ENCODE measurements at regions not wholly inside any gene's neighbourhood (a gene's known extent, or its start where the extent isn't known, plus 50 kb on each side); places are given as distances from the start of the nearest gene placed in this dataset.

- TF ChIP-seq MXD1 (CRISPR knock-in tag; IDR thresholded peaks at IDR 0.05) (no peak), ZNF280D (CRISPR knock-in tag; IDR thresholded peaks at IDR 0.05) (no peak), ZIK1 (CRISPR knock-in tag; IDR thresholded peaks at IDR 0.05; ENCODE audit: borderline replicate concordance, low read depth) (no peak), ESRRA (CRISPR knock-in tag; IDR thresholded peaks at IDR 0.05; ENCODE audit: low read depth) (no peak), GRHL1 (CRISPR knock-in tag; conservative IDR thresholded peaks at IDR 0.05) (no peak), SNAPC5 (CRISPR knock-in tag; IDR thresholded peaks at IDR 0.05; ENCODE audit: borderline replicate concordance) (no peak), SKIL (CRISPR knock-in tag; IDR thresholded peaks at IDR 0.05; ENCODE audit: borderline replicate concordance) (no peak), CCDC6 (CRISPR knock-in tag; IDR thresholded peaks at IDR 0.05) (no peak)
These were observed 90.2 kb upstream of the SULF2 start (continued) for GRCh38 chr20:47875297-47876025.
